OCI-LY7 (cell line): ENCODE measurements at regions not wholly inside any gene's neighbourhood (a gene's known extent, or its start where the extent isn't known, plus 50 kb on each side); places are given as distances from the start of the nearest gene placed in this dataset.

Source experiments
- BruUV-seq: library from RNA; stranded (reverse); fragments of 400-500 nt; replicated peaks from 2 replicates; lab custom pipeline; 2021; lab: Mats Ljungman, UMichigan
- CTCF ChIA-PET: fragments of 300-600 bp; sonication (Branson Sonifier 250); formaldehyde crosslinking; loops from one replicate; lab custom pipeline; 2022; ENCODE audit warnings: antibody characterized with exemption; ENCODE audit not compliant: unreplicated experiment; lab: Charles Lee
- POLR2A ChIA-PET: fragments of 300-600 bp; sonication (Branson Sonifier 250); formaldehyde crosslinking; loops from one replicate; lab custom pipeline; 2022; ENCODE audit warnings: antibody characterized with exemption; lab: Charles Lee
- DNase-seq: peaks from one replicate; pipeline ENCODE4 v3.0.0-alpha.2; 2015; ENCODE audit warnings: low spot score
- H2AFZ ChIP-seq: fragments of 200-600 bp; sonication (generic), shearing (Covaris generic); 2 replicates; pipeline ENCODE4 v1.6.1; 2014; ENCODE audit warnings: mild to moderate bottlenecking, antibody characterized with exemption, low read length, moderate library complexity
- H3K27ac ChIP-seq: fragments of 200-600 bp; sonication (generic); 2 replicates; pipeline ENCODE4 v1.5.1; 2014; ENCODE audit warnings: mixed run types, low read depth, mild to moderate bottlenecking, moderate library complexity, low read length, inconsistent platforms; ENCODE audit not compliant: poor library complexity, severe bottlenecking
- H3K36me3 ChIP-seq: fragments of 200-600 bp; sonication (generic); 2 replicates; pipeline ENCODE4 v1.6.1; 2014; ENCODE audit warnings: mild to moderate bottlenecking, antibody characterized with exemption, low read length, moderate library complexity, mixed read lengths; ENCODE audit not compliant: insufficient read depth
- H3K4me1 ChIP-seq: fragments of 200-600 bp; sonication (generic); 2 replicates; pipeline ENCODE4 v1.5.1; 2014; ENCODE audit warnings: mild to moderate bottlenecking, low read length; ENCODE audit not compliant: insufficient read depth, poor library complexity, severe bottlenecking
- H3K4me2 ChIP-seq: fragments of 200-600 bp; sonication (generic); 2 replicates; pipeline ENCODE4 v1.6.1; 2014; ENCODE audit warnings: mild to moderate bottlenecking, low read length
- H3K4me3 ChIP-seq: fragments of 200-600 bp; sonication (generic); 2 replicates; pipeline ENCODE4 v1.5.1; 2014; ENCODE audit warnings: mild to moderate bottlenecking, low read depth, low read length; ENCODE audit not compliant: poor library complexity, severe bottlenecking
- H3K79me2 ChIP-seq: fragments of 200-600 bp; sonication (generic); 2 replicates; pipeline ENCODE4 v1.6.1; 2016; ENCODE audit warnings: low read depth, mild to moderate bottlenecking, low read length, moderate library complexity, mixed read lengths; ENCODE audit not compliant: insufficient read depth
- H3K9me2 ChIP-seq: fragments of 200-600 bp; sonication (generic); 2 replicates; pipeline ENCODE4 v1.6.1; 2016; ENCODE audit warnings: mild to moderate bottlenecking, low read length, mixed read lengths; ENCODE audit not compliant: insufficient read depth
- H3K9me3 ChIP-seq: fragments of 200-600 bp; sonication (generic); 2 replicates; pipeline ENCODE4 v1.6.1; 2014; ENCODE audit warnings: mild to moderate bottlenecking, mixed run types, low read length, mixed read lengths
- H4K20me1 ChIP-seq: fragments of 200-600 bp; sonication (generic); 2 replicates; pipeline ENCODE4 v1.6.1; 2014; ENCODE audit warnings: mild to moderate bottlenecking, antibody characterized with exemption, low read length, moderate library complexity, mixed read lengths; ENCODE audit not compliant: insufficient read depth
- CTCF ChIP-seq: fragments of 200-600 bp; sonication (generic); conservative IDR thresholded peaks from 2 replicates; pipeline ENCODE4 v1.5.1; 2014; ENCODE audit warnings: mild to moderate bottlenecking, antibody characterized with exemption, low read length, moderate library complexity, mixed read lengths
- EZH2phosphoT487 ChIP-seq: fragments of 200-600 bp; sonication (generic); IDR thresholded peaks from 2 replicates; pipeline ENCODE4 v1.6.1; 2018; ENCODE audit warnings: low read depth, borderline replicate concordance, mild to moderate bottlenecking, mixed run types, antibody characterized with exemption, low read length, moderate library complexity, mixed read lengths
- intact Hi-C: fragments of 100-400 bp; cut with micrococcal nuclease; formaldehyde crosslinking; loops from one replicate; pipeline ENCODE4 v1.10.0; 2022; ENCODE audit not compliant: unreplicated experiment

GRCh38 chr3:43191116-43191515, 85.2 kb upstream of the POMGNT2 start:
- Histone ChIP-seq H3K4me2 (no peak overlapping the region), H3K9me2 (no peaks in the 10 kb centered on the region), H3K36me3 (no peaks in the 10 kb centered on the region), H4K20me1 (no peaks in the 10 kb centered on the region), H3K27ac (no peak overlapping the region), H3K4me1 (no peaks in the 10 kb centered on the region), H2AFZ (no peak overlapping the region), H3K9me3 (no peaks in the 10 kb centered on the region), H3K79me2 (no peaks in the 10 kb centered on the region), H3K4me3 (no peak overlapping the region)
- POLR2A ChIA-PET = no interaction called here
- intact Hi-C loops = no loop called here
- CTCF ChIA-PET = no interaction called here
- BruUV-seq = no TSS peak
- TF ChIP-seq CTCF (no peak), EZH2phosphoT487 (no peak)
- no peak for DNase-seq

GRCh38 chr3:43190670-43191069, 84.8 kb upstream of the POMGNT2 start:
- Histone ChIP-seq H3K27ac (no peak overlapping the region), H3K9me3 (no peaks in the 10 kb centered on the region), H3K9me2 (no peaks in the 10 kb centered on the region), H3K4me2 (no peak overlapping the region), H3K36me3 (no peaks in the 10 kb centered on the region), H2AFZ (no peak overlapping the region), H3K4me1 (no peaks in the 10 kb centered on the region), H3K79me2 (no peaks in the 10 kb centered on the region), H4K20me1 (no peaks in the 10 kb centered on the region), H3K4me3 (no peak overlapping the region)
- POLR2A ChIA-PET = no interaction called here
- CTCF ChIA-PET = no interaction called here
- intact Hi-C loops = no loop called here
- no TSS peak for BruUV-seq
- DNase-seq = no peak
- TF ChIP-seq EZH2phosphoT487 = no peak
- no peak for TF ChIP-seq CTCF

GRCh38 chr3:43187836-43188479, 82.1 kb upstream of the POMGNT2 start:
- Histone ChIP-seq H3K9me2 (no peaks in the 10 kb centered on the region), H4K20me1 (no peaks in the 10 kb centered on the region), H3K9me3 (no peaks in the 10 kb centered on the region), H3K36me3 (no peaks in the 10 kb centered on the region), H3K4me3 (no peak overlapping the region), H3K4me1 (no peaks in the 10 kb centered on the region), H3K4me2 (no peak overlapping the region), H2AFZ (no peak overlapping the region), H3K79me2 (no peaks in the 10 kb centered on the region), H3K27ac (no peak overlapping the region)
- DNase-seq = no peak
- TF ChIP-seq EZH2phosphoT487 (no peak), CTCF (no peak)
- no TSS peak for BruUV-seq
- ChIA-PET CTCF (interaction anchor here (0.5 kb wide), 1 partner anchor 135 kb away, joined by 3 read pairs; no protein-coding TSS in a partner anchor), POLR2A (interaction anchor here (0.6 to 1.3 kb wide), 4 partner anchors 14 to 413 kb away, joined by 3 to 4 read pairs (median 3); no protein-coding TSS in a partner anchor)
- intact Hi-C loops = no loop called here
